Loucy (cell line): ENCODE measurements at regions not wholly inside any gene's neighbourhood (a gene's known extent, or its start where the extent isn't known, plus 50 kb on each side); places are given as distances from the start of the nearest gene placed in this dataset.

Experiments used
- H2AFZ ChIP-seq: fragments of 200-600 bp; sonication (generic); 2 replicates; pipeline ENCODE4 v1.6.0; 2016; ENCODE audit warnings: antibody characterized with exemption, mild to moderate bottlenecking, low read length, moderate library complexity
- H3F3A ChIP-seq: fragments of 200-600 bp; 2 replicates; pipeline ENCODE4 v1.6.0; 2016; ENCODE audit warnings: antibody characterized with exemption, low read depth, mild to moderate bottlenecking
- H3K27me3 ChIP-seq: fragments of 200-600 bp; sonication (generic); 2 replicates; pipeline ENCODE4 v1.6.1; 2014; ENCODE audit warnings: low read length, mild to moderate bottlenecking; ENCODE audit not compliant: insufficient read depth, poor library complexity, severe bottlenecking
- H3K36me3 ChIP-seq: fragments of 200-600 bp; sonication (generic); 2 replicates; pipeline ENCODE4 v1.6.1; 2016; ENCODE audit warnings: low read length; ENCODE audit not compliant: insufficient read depth
- H3K4me1 ChIP-seq: fragments of 200-600 bp; sonication (generic); 2 replicates; pipeline ENCODE4 v1.5.1; 2014; ENCODE audit warnings: low read length, mild to moderate bottlenecking; ENCODE audit not compliant: insufficient read depth, poor library complexity, severe bottlenecking
- H3K4me2 ChIP-seq: fragments of 200-600 bp; sonication (generic); 2 replicates; pipeline ENCODE4 v1.6.0; 2014; ENCODE audit warnings: antibody characterized with exemption, low read length, low read depth, mild to moderate bottlenecking; ENCODE audit not compliant: poor library complexity, severe bottlenecking
- H3K4me3 ChIP-seq: fragments of 200-600 bp; sonication (generic); 2 replicates; pipeline ENCODE4 v1.5.1; 2014; ENCODE audit warnings: low read length, mild to moderate bottlenecking, mixed read lengths; ENCODE audit not compliant: poor library complexity, severe bottlenecking
- H3K79me2 ChIP-seq: fragments of 200-600 bp; sonication (generic); 2 replicates; pipeline ENCODE4 v1.6.1; 2014; ENCODE audit warnings: low read length; ENCODE audit not compliant: insufficient read depth
- H3K9ac ChIP-seq: fragments of 200-600 bp; sonication (generic); 2 replicates; pipeline ENCODE4 v1.6.0; 2014; ENCODE audit warnings: mild to moderate bottlenecking, low read depth, low read length, moderate library complexity; ENCODE audit not compliant: poor library complexity, severe bottlenecking
- H3K9me2 ChIP-seq: fragments of 200-600 bp; sonication (generic); replicated peaks from 2 replicates; pipeline ENCODE4 v1.6.1; 2016; ENCODE audit warnings: low read depth, low read length, mixed read lengths
- H3K9me3 ChIP-seq: fragments of 200-600 bp; sonication (generic); 2 replicates; pipeline ENCODE4 v1.6.1; 2014; ENCODE audit warnings: mild to moderate bottlenecking, antibody characterized with exemption, low read length, low read depth; ENCODE audit not compliant: insufficient read depth
- H4K20me1 ChIP-seq: fragments of 200-600 bp; sonication (generic); 2 replicates; pipeline ENCODE4 v1.6.0; 2014; ENCODE audit warnings: antibody characterized with exemption, low read length, mild to moderate bottlenecking; ENCODE audit not compliant: insufficient read depth, poor library complexity, severe bottlenecking
- EZH2phosphoT487 ChIP-seq: fragments of 200-600 bp; IDR thresholded peaks from 2 replicates; pipeline ENCODE4 v1.6.1; 2018; ENCODE audit warnings: antibody characterized with exemption, mild to moderate bottlenecking, moderate library complexity, borderline replicate concordance
- TF ChIP-seq, protein P1 (sequence below): fragments of 200-600 bp; sonication (generic); conservative IDR thresholded peaks from 2 replicates; pipeline ENCODE4 v1.5.1; 2014; ENCODE audit warnings: mild to moderate bottlenecking, antibody characterized with exemption, low read length

DNA sequence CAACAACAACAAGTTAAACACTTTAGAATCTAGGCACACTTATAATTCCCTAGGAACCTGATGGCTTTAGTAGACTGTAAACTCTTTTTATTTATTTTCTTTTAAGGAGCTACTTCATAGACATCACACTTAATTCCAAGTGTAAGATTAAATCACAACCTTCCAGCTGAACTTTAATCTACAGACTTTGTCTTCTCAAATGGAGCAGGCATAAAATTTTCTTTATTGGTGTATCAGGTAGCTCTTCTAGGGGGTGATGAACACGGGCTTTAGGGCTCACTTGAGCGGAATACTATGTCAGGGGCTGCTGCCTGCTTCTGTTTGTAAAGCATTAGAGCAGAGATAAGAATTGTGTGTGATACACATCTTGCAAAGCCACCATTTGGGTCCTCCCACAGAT is 525.8 kb upstream of the FAT3 start:
- H2AFZ ChIP-seq, result no peak overlapping the region
- TF ChIP-seq, protein P1, sequence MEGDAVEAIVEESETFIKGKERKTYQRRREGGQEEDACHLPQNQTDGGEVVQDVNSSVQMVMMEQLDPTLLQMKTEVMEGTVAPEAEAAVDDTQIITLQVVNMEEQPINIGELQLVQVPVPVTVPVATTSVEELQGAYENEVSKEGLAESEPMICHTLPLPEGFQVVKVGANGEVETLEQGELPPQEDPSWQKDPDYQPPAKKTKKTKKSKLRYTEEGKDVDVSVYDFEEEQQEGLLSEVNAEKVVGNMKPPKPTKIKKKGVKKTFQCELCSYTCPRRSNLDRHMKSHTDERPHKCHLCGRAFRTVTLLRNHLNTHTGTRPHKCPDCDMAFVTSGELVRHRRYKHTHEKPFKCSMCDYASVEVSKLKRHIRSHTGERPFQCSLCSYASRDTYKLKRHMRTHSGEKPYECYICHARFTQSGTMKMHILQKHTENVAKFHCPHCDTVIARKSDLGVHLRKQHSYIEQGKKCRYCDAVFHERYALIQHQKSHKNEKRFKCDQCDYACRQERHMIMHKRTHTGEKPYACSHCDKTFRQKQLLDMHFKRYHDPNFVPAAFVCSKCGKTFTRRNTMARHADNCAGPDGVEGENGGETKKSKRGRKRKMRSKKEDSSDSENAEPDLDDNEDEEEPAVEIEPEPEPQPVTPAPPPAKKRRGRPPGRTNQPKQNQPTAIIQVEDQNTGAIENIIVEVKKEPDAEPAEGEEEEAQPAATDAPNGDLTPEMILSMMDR, result no peak
- TF ChIP-seq EZH2phosphoT487, result no peak
- H3K4me3 ChIP-seq, result no peak overlapping the region
- H3K36me3 ChIP-seq, result no peaks in the 10 kb centered on the region
- no peaks in the 10 kb centered on the region for H3K27me3 ChIP-seq
- H3K4me2 ChIP-seq, result no peak overlapping the region
- H3K79me2 ChIP-seq, result no peaks in the 10 kb centered on the region
- no peaks in the 10 kb centered on the region for H3F3A ChIP-seq
- H4K20me1 ChIP-seq, result no peaks in the 10 kb centered on the region
- H3K4me1 ChIP-seq, result peaks cover 8% of the 10 kb centered on the region
- H3K9me2 ChIP-seq, result no peaks in the 10 kb centered on the region
- no peak overlapping the region for H3K9ac ChIP-seq
- H3K9me3 ChIP-seq, result no peaks in the 10 kb centered on the region

DNA sequence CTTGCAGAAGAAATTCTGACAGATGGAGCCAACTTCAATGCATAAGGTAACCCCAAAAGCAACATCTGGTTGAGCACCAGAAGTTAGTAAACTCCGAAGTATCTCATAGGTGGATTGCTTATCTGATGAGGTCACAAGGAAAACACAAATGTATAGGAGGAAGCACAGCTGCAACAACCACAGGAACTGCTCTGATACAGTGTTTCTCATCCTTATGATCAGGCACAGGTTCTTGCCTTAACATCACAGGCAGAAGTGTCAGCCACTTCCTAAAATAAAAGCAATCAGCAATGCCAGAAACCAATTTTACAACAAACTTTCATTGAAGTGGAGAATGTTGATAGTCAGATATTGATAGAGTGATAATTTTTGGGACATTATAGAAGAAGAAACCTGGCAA is 530.3 kb upstream of the FAT3 start:
- Histone ChIP-seq H3K9me2 (no peaks in the 10 kb centered on the region), H3K4me2 (no peak overlapping the region), H3K79me2 (no peaks in the 10 kb centered on the region), H3K9ac (no peak overlapping the region), H2AFZ (no peak overlapping the region), H4K20me1 (no peaks in the 10 kb centered on the region), H3K27me3 (no peaks in the 10 kb centered on the region), H3K9me3 (no peaks in the 10 kb centered on the region), H3K4me3 (no peak overlapping the region), H3F3A (no peaks in the 10 kb centered on the region), H3K4me1 (peaks cover 8% of the 10 kb centered on the region), H3K36me3 (no peaks in the 10 kb centered on the region)
- no peak for TF ChIP-seq EZH2phosphoT487
- TF ChIP-seq, protein P1, result no peak

DNA sequence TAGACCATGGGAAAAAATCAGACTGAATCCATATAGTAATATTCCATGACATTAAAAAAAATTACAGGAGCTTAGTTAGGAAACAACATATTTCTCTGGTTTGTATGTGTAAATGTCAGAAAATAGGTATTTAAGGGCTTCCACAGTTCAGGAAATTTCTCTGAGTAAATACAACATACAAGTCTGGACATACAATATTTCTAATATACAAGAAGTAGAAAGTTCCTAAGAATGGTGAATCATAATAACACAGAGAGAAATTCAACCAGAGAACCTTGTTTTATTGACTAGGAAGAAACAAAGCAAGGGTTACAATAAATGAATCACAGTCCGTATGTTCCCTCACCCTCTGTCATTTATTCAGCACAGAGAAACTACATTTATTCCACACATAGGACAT is 532.7 kb upstream of the FAT3 start:
- no peaks in the 10 kb centered on the region for H4K20me1 ChIP-seq
- H2AFZ ChIP-seq, result no peak overlapping the region
- no peaks in the 10 kb centered on the region for H3K27me3 ChIP-seq
- H3K9me3 ChIP-seq, result no peaks in the 10 kb centered on the region
- H3K9me2 ChIP-seq, result no peaks in the 10 kb centered on the region
- no peak overlapping the region for H3K4me2 ChIP-seq
- H3K79me2 ChIP-seq, result no peaks in the 10 kb centered on the region
- no peak overlapping the region for H3K9ac ChIP-seq
- H3K36me3 ChIP-seq, result no peaks in the 10 kb centered on the region
- TF ChIP-seq EZH2phosphoT487, result no peak
- TF ChIP-seq, protein P1, result no peak
- no peaks in the 10 kb centered on the region for H3F3A ChIP-seq
- peaks cover 8% of the 10 kb centered on the region for H3K4me1 ChIP-seq
- H3K4me3 ChIP-seq, result no peak overlapping the region
